ENCODE measurements at regions not wholly inside any gene's neighbourhood (a gene's known extent, or its start where the extent isn't known, plus 50 kb on each side); places are given as distances from the start of the nearest gene placed in this dataset.

GRCh38 chr5:166074582-166075481 lies 2216.6 kb upstream of the WWC1 start:
- TF ChIP-seq EZH2 (IDR thresholded peaks at IDR 0.05; ENCODE audit: insufficient read depth, poor library complexity, severe bottlenecking) (no peak), EZH2phosphoT487 (IDR thresholded peaks at IDR 0.05; ENCODE audit: insufficient read depth, low read depth) (no peak)
